Mammary epithelial cell (primary cell): ENCODE measurements at regions not wholly inside any gene's neighbourhood (a gene's known extent, or its start where the extent isn't known, plus 50 kb on each side); places are given as distances from the start of the nearest gene placed in this dataset.

Experiments
- EZH2 ChIP-seq: IDR thresholded peaks from 2 replicates; pipeline ENCODE4 v1.6.1; 2012; ENCODE audit warnings: low read length, inconsistent platforms, borderline replicate concordance
- TF ChIP-seq, protein P1 (sequence below), 2 donors: IDR thresholded peaks in 1 of 2; conservative IDR thresholded peaks in 1 of 2; 2 replicates each; pipeline ENCODE4 v1.5.1; 2011 to 2012; ENCODE audit warnings: inconsistent platforms in 2 of 2, low read length in 2 of 2, mild to moderate bottlenecking in 2 of 2, control low read depth in 1 of 2, low read depth in 1 of 2; ENCODE audit not compliant: insufficient read depth in 1 of 2; ENCODE audit errors: extremely low read depth in 1 of 2

DNA sequence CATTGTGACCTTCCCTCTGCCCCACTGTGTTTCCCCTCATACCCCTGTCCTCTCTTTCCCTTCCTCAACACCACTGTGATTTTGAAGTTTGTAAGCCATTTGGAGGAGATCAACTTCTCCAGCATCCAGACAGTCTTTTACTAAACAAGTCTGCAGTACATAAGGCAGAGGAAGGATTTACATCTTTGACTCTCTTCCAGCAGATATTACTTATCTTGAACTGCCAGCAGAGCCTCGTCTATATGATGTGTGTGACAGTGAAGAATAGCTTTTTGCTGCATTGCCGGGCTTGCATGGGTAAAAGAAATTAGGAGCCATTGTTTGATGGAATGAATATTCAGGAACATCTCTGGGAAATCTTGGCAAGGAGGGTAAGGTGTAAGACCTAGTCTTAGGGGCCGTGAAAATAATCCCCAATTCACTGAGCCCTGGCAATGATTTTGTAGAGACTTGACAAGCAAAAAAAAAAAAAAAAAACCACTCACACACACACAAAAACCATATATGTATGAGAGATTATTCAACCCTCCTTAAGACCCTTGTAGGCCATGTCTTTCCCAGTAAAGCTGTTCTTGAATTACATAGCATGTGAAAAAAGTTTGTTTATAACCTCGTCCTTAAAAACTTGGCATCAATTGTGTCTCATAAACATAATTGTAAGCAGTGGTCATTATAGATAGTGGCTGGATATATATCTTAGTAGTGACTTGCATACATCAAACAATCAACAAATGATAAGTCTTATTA, 903.9 kb downstream of the CDH11 start:
- no peak for TF ChIP-seq EZH2
- TF ChIP-seq, protein P1, sequence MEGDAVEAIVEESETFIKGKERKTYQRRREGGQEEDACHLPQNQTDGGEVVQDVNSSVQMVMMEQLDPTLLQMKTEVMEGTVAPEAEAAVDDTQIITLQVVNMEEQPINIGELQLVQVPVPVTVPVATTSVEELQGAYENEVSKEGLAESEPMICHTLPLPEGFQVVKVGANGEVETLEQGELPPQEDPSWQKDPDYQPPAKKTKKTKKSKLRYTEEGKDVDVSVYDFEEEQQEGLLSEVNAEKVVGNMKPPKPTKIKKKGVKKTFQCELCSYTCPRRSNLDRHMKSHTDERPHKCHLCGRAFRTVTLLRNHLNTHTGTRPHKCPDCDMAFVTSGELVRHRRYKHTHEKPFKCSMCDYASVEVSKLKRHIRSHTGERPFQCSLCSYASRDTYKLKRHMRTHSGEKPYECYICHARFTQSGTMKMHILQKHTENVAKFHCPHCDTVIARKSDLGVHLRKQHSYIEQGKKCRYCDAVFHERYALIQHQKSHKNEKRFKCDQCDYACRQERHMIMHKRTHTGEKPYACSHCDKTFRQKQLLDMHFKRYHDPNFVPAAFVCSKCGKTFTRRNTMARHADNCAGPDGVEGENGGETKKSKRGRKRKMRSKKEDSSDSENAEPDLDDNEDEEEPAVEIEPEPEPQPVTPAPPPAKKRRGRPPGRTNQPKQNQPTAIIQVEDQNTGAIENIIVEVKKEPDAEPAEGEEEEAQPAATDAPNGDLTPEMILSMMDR (conservative IDR thresholded peaks at IDR 0.05 in 1 of 2, IDR thresholded peaks at IDR 0.05 in 1 of 2; ENCODE audit: extremely low read depth in 1 of 2, insufficient read depth in 1 of 2, low read depth in 1 of 2, low read length in 2 of 2): no peak
